Activated naive CD8-positive, alpha-beta T cell treated with anti-CD3 and anti-CD28 coated beads, Interleukin-2, amount 10 ng/mL, durations not matched to agents 7 days and 5 days (primary cell): ENCODE measurements at regions not wholly inside any gene's neighbourhood (a gene's known extent, or its start where the extent isn't known, plus 50 kb on each side); places are given as distances from the start of the nearest gene placed in this dataset.

Source experiments
- ATAC-seq: fragments of 150-1000 bp; cut with Tn5 transposase; one replicate; pipeline ENCODE4 v1.10.0; 2021; ENCODE audit warnings: low read depth, moderate library complexity
- POLR2A ChIA-PET: fragments of 350-600 bp; sonication (Branson Sonifier 250); formaldehyde crosslinking; loops from one replicate; lab custom pipeline; 2021; ENCODE audit warnings: antibody characterized with exemption; lab: Charles Lee
- DNase-seq: peaks from one replicate; pipeline ENCODE4 v3.0.0; 2021
- H3K27ac Mint-ChIP-seq: one replicate; pipeline ENCODE4 v1.8.0; 2022; ENCODE audit warnings: mild to moderate bottlenecking, mixed read lengths
- H3K27me3 Mint-ChIP-seq: one replicate; pipeline ENCODE4 v1.8.0; 2022; ENCODE audit warnings: mild to moderate bottlenecking, moderate library complexity, mixed read lengths
- H3K36me3 Mint-ChIP-seq: one replicate; pipeline ENCODE4 v1.8.0; 2021; ENCODE audit warnings: mild to moderate bottlenecking, mixed read lengths
- H3K4me1 Mint-ChIP-seq: one replicate; pipeline ENCODE4 v1.8.0; 2021; ENCODE audit warnings: mixed read lengths
- H3K4me3 Mint-ChIP-seq: one replicate; pipeline ENCODE4 v1.8.0; 2022; ENCODE audit warnings: mild to moderate bottlenecking, moderate library complexity, mixed read lengths
- H3K9me3 Mint-ChIP-seq: one replicate; pipeline ENCODE4 v1.8.0; 2021; ENCODE audit warnings: mixed read lengths

DNA sequence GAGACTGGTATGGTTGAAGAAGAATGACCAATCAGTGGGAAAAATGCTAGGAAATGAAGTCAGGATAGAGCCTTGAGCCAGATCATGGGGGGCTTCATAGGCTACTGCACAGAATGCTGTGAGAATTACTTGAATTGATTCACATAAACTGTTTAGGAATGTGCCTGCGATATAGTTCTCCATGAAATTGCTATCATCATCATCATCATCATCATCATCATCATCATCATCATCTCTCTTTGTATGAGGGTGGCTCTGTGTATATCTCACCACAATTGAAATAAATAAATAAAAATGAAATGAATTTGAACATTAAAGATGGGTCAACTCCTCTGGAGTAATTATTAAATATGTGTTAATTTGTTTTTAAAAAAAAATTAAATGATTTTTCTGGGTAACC is 148.6 kb upstream of the LEF1 start:
- ATAC-seq (no peak), DNase-seq (no peak)
- Mint-ChIP-seq H3K9me3 (peaks cover 1% of the 10 kb centered on the region), H3K4me1 (peaks cover 23% of the 10 kb centered on the region), H3K27me3 (peaks cover 3% of the 10 kb centered on the region), H3K27ac (no peak overlapping the region), H3K36me3 (no peaks in the 10 kb centered on the region), H3K4me3 (no peak overlapping the region)
- POLR2A ChIA-PET: no interaction called here

DNA sequence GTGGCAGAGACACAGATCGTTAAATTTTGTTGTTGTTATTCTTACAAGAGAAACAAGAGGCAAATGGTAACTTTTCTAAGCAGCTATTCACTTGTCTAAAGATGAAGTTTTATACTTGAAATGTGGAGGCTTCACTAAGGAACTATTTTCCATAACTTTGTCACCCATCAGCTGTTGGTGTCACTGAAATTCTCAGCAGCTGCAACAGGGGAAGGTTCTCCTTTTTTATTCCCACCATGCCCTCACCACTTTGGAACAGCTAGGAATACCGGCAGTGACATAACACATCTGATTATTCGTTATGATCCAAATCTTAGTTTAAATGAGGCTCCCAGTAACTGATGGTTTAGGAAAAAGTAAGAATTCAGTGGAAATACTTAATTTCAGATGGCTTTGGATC is 147.0 kb upstream of the LEF1 start:
- Mint-ChIP-seq H3K36me3 (no peaks in the 10 kb centered on the region), H3K4me3 (peak overlapping the region; percentile 88), H3K4me1 (peaks cover 26% of the 10 kb centered on the region), H3K9me3 (peaks cover 2% of the 10 kb centered on the region), H3K27ac (peak overlapping the region; percentile 76), H3K27me3 (peaks cover 3% of the 10 kb centered on the region)
- POLR2A ChIA-PET: interaction anchor here (0.7 to 1.9 kb wide), 2 partner anchors 26 to 143 kb away, joined by 3 to 4 read pairs; no protein-coding TSS in a partner anchor
- ATAC-seq: no peak
- DNase-seq: no peak

DNA sequence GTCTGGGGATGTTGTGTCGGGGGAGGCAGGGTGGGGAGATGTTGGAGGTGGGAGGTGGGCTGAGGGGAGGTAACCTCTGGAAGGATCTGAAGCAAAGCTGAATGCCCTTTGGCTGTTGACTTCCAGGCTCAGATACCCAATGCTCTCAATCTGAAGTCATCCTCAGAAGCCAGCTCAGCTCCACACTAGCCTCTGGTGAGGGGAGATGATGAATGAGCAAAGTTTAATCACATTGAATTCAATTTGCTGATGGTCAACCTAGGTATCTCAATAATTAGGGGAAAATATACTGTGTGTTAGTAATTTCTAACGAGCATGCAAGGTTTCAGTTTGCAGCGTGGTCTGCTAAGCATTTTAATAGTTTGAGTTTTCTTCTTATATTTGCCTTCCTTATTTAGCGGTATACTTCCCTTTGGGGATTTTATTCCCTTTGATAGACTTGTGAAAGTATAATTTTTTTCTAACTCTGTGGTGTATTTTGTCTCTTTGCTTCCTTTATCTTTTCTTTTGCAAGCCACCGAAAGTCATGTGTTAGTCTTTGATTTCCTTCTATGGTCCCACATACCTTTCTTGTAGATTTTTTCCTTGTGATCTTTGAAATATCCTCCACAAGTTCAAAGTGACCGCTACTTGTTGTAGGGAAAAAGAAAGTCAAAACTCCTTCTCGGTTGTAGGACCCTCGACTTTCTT is 146.3 kb upstream of the LEF1 start:
- POLR2A ChIA-PET: interaction anchor here (1.9 kb wide), 1 partner anchor 142 kb away, joined by 4 read pairs; no protein-coding TSS in a partner anchor
- ATAC-seq (peak; percentile 58), DNase-seq (no peak)
- Mint-ChIP-seq H3K9me3 (peaks cover 2% of the 10 kb centered on the region), H3K27me3 (peaks cover 3% of the 10 kb centered on the region), H3K27ac (peak overlapping the region; percentile 76), H3K36me3 (no peaks in the 10 kb centered on the region), H3K4me1 (peaks cover 24% of the 10 kb centered on the region), H3K4me3 (peak overlapping the region; percentile 88)

DNA sequence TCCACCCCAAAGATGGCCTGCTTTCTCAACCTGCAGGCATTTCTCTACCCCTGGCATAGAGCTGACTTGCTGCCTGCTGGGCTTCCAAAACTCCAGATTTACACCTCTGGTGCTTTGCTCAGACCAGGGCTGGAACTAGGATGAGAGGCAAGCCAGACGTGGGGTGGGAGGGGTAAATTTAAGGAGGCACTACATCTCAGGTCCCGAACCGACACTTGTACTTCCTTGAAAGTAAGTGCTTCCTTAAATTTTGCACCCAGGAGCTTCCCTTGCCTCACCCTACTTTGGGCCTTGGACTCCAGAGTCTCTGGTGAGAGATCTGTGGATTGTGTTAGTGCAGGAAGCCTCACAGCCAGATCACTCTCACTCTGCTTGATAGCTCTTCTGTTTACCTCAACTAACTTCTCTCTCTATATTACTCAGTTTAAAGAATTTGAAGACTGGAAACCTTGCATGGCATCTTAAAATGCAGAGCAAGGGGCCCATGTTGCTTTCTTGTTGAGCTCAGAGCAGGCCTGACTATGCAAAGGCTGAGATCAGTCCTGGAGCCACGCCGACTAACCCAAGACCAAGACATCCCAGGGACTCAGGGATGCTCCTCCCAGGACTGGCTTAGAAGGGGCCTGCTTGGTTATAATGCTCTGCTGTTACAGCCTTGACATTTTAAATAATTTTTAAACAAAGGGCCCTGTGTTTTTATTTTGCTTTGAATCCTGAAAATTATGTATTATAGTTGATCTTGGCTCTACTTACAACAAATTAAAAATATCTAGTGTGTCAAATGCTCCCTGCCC is 145.0 kb upstream of the LEF1 start:
- Mint-ChIP-seq H3K36me3 (no peaks in the 10 kb centered on the region), H3K9me3 (peaks cover 5% of the 10 kb centered on the region), H3K27me3 (peaks cover 3% of the 10 kb centered on the region), H3K27ac (no peak overlapping the region), H3K4me3 (no peak overlapping the region), H3K4me1 (peaks cover 22% of the 10 kb centered on the region)
- DNase-seq (no peak), ATAC-seq (no peak)
- POLR2A ChIA-PET: interaction anchor here (1.9 kb wide), 1 partner anchor 141 kb away, joined by 4 read pairs; no protein-coding TSS in a partner anchor

- peaks cover 5% of the 10 kb centered on the region for H3K9me3 Mint-ChIP-seq
- H3K27me3 Mint-ChIP-seq: peaks cover 1% of the 10 kb centered on the region
- POLR2A ChIA-PET: no interaction called here
- DNase-seq (no peak), ATAC-seq (no peak)
- H3K36me3 Mint-ChIP-seq: peaks cover 4% of the 10 kb centered on the region
- H3K4me3 Mint-ChIP-seq: no peak overlapping the region
- no peak overlapping the region for H3K27ac Mint-ChIP-seq
- peaks cover 29% of the 10 kb centered on the region for H3K4me1 Mint-ChIP-seq
These were observed 142.6 kb upstream of the LEF1 start for GRCh38 chr4:108311313-108311712.

- DNase-seq: no peak
- Mint-ChIP-seq H3K27ac (no peak overlapping the region), H3K36me3 (peaks cover 4% of the 10 kb centered on the region), H3K4me3 (no peak overlapping the region), H3K27me3 (no peaks in the 10 kb centered on the region), H3K4me1 (peaks cover 22% of the 10 kb centered on the region), H3K9me3 (peaks cover 1% of the 10 kb centered on the region)
- no peak for ATAC-seq
- POLR2A ChIA-PET: no interaction called here
These were observed 134.9 kb upstream of the LEF1 start for GRCh38 chr4:108303488-108304177.

DNA sequence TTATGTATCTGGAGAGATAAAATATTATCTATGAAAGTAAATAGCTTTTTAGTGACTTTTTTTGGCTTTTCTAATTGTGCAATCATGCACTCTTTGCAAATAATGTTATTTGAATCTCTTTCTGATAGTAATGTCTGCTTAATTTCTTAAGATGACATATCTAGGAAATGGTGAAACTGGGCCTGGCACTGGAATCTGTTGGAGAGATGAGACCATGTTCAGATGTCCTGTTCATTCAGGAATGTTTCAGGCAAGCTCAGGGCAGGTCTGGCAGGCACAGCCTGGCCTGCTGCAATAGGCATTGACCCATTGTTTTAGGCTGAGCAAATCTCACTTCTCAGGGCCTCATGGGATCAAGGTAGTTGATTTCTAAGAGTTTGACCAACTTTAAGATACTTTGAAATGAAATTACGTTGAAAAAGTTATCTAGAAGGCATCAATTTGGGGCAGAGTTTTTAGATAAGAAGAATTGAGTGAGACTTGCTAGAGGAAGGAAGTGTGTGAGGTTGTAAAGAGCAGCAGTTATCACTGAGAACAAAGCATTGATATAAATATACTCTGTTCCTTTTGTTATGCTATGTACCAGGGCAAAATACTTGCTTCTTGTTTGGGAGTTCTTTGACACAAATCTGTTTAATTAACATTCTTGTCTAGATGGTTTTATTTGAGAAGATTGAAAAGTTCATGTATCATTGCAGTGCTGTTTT is 133.0 kb upstream of the LEF1 start:
- Mint-ChIP-seq H3K4me3 (no peak overlapping the region), H3K27me3 (no peaks in the 10 kb centered on the region), H3K36me3 (no peaks in the 10 kb centered on the region), H3K9me3 (peaks cover 1% of the 10 kb centered on the region), H3K4me1 (peaks cover 15% of the 10 kb centered on the region), H3K27ac (peak overlapping the region; percentile 17)
- no peak for DNase-seq
- POLR2A ChIA-PET: no interaction called here
- ATAC-seq: peak; percentile 45

- POLR2A ChIA-PET: no interaction called here
- Mint-ChIP-seq H3K9me3 (peaks cover 1% of the 10 kb centered on the region), H3K27me3 (peaks cover 4% of the 10 kb centered on the region), H3K36me3 (no peaks in the 10 kb centered on the region), H3K4me1 (peaks cover 9% of the 10 kb centered on the region), H3K27ac (no peak overlapping the region), H3K4me3 (no peak overlapping the region)
- no peak for ATAC-seq
- no peak for DNase-seq
These were observed 128.9 kb upstream of the LEF1 start for GRCh38 chr4:108297605-108298004.

- POLR2A ChIA-PET: no interaction called here
- peaks cover 7% of the 10 kb centered on the region for H3K27me3 Mint-ChIP-seq
- peaks cover 2% of the 10 kb centered on the region for H3K9me3 Mint-ChIP-seq
- H3K4me1 Mint-ChIP-seq: peaks cover 11% of the 10 kb centered on the region
- no peak for ATAC-seq
- no peak for DNase-seq
- H3K36me3 Mint-ChIP-seq: no peaks in the 10 kb centered on the region
- no peak overlapping the region for H3K27ac Mint-ChIP-seq
- H3K4me3 Mint-ChIP-seq: no peak overlapping the region
These were observed 123.5 kb upstream of the LEF1 start for GRCh38 chr4:108292229-108292628.

DNA sequence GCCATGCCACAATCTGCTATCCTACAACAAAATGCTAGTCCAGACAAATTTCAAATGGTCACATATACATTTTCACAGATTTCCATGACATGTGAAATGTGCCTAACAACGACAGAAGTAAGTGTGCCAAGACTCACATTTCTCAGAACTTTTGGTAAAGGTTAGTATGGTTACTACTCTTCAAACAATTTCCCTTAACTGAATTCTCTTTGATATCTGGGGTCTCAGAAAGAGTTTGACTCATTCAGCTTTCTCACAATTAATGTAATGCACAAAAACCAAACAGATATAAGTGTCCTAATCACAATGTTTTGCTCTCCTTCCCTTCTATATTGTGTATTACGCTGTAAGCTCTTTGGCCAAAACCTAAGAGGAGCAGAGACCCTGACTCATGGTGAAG is 122.4 kb upstream of the LEF1 start:
- POLR2A ChIA-PET: no interaction called here
- Mint-ChIP-seq H3K4me3 (no peak overlapping the region), H3K36me3 (no peaks in the 10 kb centered on the region), H3K27ac (no peak overlapping the region), H3K27me3 (peaks cover 6% of the 10 kb centered on the region), H3K9me3 (peaks cover 2% of the 10 kb centered on the region), H3K4me1 (peaks cover 11% of the 10 kb centered on the region)
- DNase-seq: no peak
- ATAC-seq: no peak

DNA sequence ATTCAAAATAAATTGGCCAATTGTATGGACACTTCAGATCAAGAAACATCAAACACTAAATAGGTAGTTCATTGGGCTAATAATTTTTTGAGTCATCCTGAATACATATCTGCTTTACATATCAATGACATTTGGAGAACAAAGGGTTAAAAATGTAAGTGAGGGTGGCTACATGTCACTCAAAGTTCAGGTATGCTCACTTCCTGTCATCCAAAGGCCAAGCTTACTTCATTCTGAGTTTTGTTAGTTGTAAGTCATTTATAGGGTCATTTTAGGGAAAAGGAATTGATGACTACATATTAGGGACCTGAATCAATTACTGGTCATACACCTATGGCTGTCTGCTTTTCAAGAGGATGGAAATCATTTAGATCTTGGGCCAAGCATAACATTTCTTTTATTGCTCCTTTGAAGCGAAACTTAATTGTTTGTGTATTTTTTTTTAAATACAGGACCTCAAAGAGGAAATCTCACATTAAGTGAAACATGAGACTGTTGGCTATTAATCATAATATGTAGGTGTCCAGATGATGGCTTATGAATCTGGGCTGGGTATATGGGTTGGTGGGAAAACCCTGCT is 119.2 kb upstream of the LEF1 start:
- ATAC-seq: no peak
- peaks cover 11% of the 10 kb centered on the region for H3K4me1 Mint-ChIP-seq
- H3K4me3 Mint-ChIP-seq: no peak overlapping the region
- H3K27me3 Mint-ChIP-seq: peaks cover 6% of the 10 kb centered on the region
- H3K36me3 Mint-ChIP-seq: no peaks in the 10 kb centered on the region
- H3K27ac Mint-ChIP-seq: no peak overlapping the region
- POLR2A ChIA-PET: interaction anchor here (1.4 kb wide), 1 partner anchor 115 kb away, joined by 4 read pairs; no protein-coding TSS in a partner anchor
- H3K9me3 Mint-ChIP-seq: peaks cover 2% of the 10 kb centered on the region
- no peak for DNase-seq

DNA sequence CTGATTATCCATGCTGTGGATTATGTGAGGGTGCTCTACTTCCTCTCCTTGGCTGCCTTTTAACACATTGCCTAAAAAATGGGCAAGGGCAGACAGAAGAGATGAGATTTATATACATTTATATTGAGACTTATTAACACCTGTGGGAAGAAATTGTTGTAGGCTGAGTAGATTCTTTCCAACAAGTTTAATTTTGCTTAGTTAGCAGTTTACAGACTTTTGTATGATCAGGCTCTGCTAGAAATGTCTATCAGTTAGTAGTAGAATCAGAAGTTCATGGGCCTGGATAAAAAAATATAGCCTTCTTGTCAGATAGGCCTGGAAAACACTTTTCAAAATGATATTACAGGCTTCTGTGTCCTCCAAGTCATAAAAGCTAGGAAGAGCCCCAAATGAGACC is 111.3 kb upstream of the LEF1 start:
- POLR2A ChIA-PET: interaction anchor here (0.5 kb wide), 1 partner anchor 1891 kb away, joined by 3 read pairs; no protein-coding TSS in a partner anchor
- no peak overlapping the region for H3K27ac Mint-ChIP-seq
- no peak for DNase-seq

More for the DNA sequence above, 111.3 kb upstream of the LEF1 start:
- no peak for ATAC-seq
- Mint-ChIP-seq H3K36me3 (peaks cover 6% of the 10 kb centered on the region), H3K9me3 (peaks cover 3% of the 10 kb centered on the region), H3K27me3 (peaks cover 2% of the 10 kb centered on the region), H3K4me1 (peaks cover 3% of the 10 kb centered on the region), H3K4me3 (no peak overlapping the region)
